ENCODE measurements at regions not wholly inside any gene's neighbourhood (a gene's known extent, or its start where the extent isn't known, plus 50 kb on each side); places are given as distances from the start of the nearest gene placed in this dataset.

GRCh38 chr16:35305476-35305875, 1846.1 kb downstream of the TP53TG3F start:
- intact Hi-C loops (cut with DNase I) = no loop called here
- no peaks in the 10 kb centered on the region for H3K36me3 ChIP-seq
- TF ChIP-seq CTCF (IDR thresholded peaks at IDR 0.05) = no peak
- no peak overlapping the region for H3K27ac ChIP-seq
- no peaks in the 10 kb centered on the region for H3K4me1 ChIP-seq
- no peak overlapping the region for H3K4me3 ChIP-seq
- no peaks in the 10 kb centered on the region for H3K9me3 ChIP-seq
- no peak for DNase-seq (ENCODE audit: low spot score in 2 of 2)
- no peaks in the 10 kb centered on the region for H3K27me3 ChIP-seq

- H3K4me1 ChIP-seq = no peaks in the 10 kb centered on the region
- H3K4me3 ChIP-seq = no peak overlapping the region
- H3K27ac ChIP-seq = no peak overlapping the region
- no peaks in the 10 kb centered on the region for H3K27me3 ChIP-seq
- no peak for TF ChIP-seq CTCF (IDR thresholded peaks at IDR 0.05)
- H3K36me3 ChIP-seq = no peaks in the 10 kb centered on the region
- no peak for DNase-seq (ENCODE audit: low spot score in 2 of 2)
- H3K9me3 ChIP-seq = no peaks in the 10 kb centered on the region
- intact Hi-C loops (cut with DNase I) = no loop called here
These were observed 1847.5 kb downstream of the TP53TG3F start for GRCh38 chr16:35306915-35307314.

GRCh38 chr16:35308674-35309073, 1849.3 kb downstream of the TP53TG3F start:
- intact Hi-C loops (cut with DNase I) = no loop called here
- Histone ChIP-seq H3K36me3 (no peaks in the 10 kb centered on the region), H3K27ac (no peak overlapping the region), H3K4me3 (no peak overlapping the region), H3K9me3 (no peaks in the 10 kb centered on the region), H3K4me1 (no peaks in the 10 kb centered on the region), H3K27me3 (no peaks in the 10 kb centered on the region)
- DNase-seq (ENCODE audit: low spot score in 2 of 2) = no peak
- TF ChIP-seq CTCF (IDR thresholded peaks at IDR 0.05) = no peak

GRCh38 chr16:35310999-35311398, 1851.6 kb downstream of the TP53TG3F start:
- no peak for DNase-seq (ENCODE audit: low spot score in 2 of 2)
- Histone ChIP-seq H3K27me3 (no peaks in the 10 kb centered on the region), H3K4me3 (no peak overlapping the region), H3K9me3 (no peaks in the 10 kb centered on the region), H3K36me3 (no peaks in the 10 kb centered on the region), H3K27ac (no peak overlapping the region), H3K4me1 (no peaks in the 10 kb centered on the region)
- no peak for TF ChIP-seq CTCF (IDR thresholded peaks at IDR 0.05)
- intact Hi-C loops (cut with DNase I) = no loop called here

- intact Hi-C loops (cut with DNase I) = no loop called here
These were observed 1852.1 kb downstream of the TP53TG3F start for GRCh38 chr16:35311475-35311874.

More at GRCh38 chr16:35311475-35311874, 1852.1 kb downstream of the TP53TG3F start:
- DNase-seq (ENCODE audit: low spot score in 2 of 2) = no peak
- no peak overlapping the region for H3K27ac ChIP-seq
- no peak overlapping the region for H3K4me3 ChIP-seq
- no peaks in the 10 kb centered on the region for H3K27me3 ChIP-seq
- no peaks in the 10 kb centered on the region for H3K9me3 ChIP-seq
- no peak for TF ChIP-seq CTCF (IDR thresholded peaks at IDR 0.05)
- no peaks in the 10 kb centered on the region for H3K4me1 ChIP-seq
- H3K36me3 ChIP-seq = no peaks in the 10 kb centered on the region
